Ovary (tissue), 7 donors: ENCODE measurements at regions not wholly inside any gene's neighbourhood (a gene's known extent, or its start where the extent isn't known, plus 50 kb on each side); places are given as distances from the start of the nearest gene placed in this dataset.

ENCODE experiments used
- DNase-seq, 5 donors: peaks; one replicate each; pipeline ENCODE4 v3.0.0-alpha.2; 2019 to 2020
- H3K27ac ChIP-seq, 2 donors: fragments of 200-600 bp; one replicate each; pipeline versions ENCODE4 v1.5.1 to v1.8.0; 2019 to 2022
- H3K27me3 ChIP-seq: fragments of 200-600 bp; one replicate; pipeline ENCODE4 v1.8.0; 2022
- H3K36me3 ChIP-seq: fragments of 200-600 bp; sonication (generic); one replicate; pipeline ENCODE4 v1.5.1; 2019
- H3K4me1 ChIP-seq: one replicate; pipeline ENCODE4 v1.8.1; 2013; ENCODE audit warnings: mild to moderate bottlenecking, moderate library complexity; ENCODE audit not compliant: insufficient read depth
- H3K4me3 ChIP-seq: fragments of 200-600 bp; sonication (generic); one replicate; pipeline ENCODE4 v1.5.1; 2017
- H3K9me3 ChIP-seq, 2 donors: fragments of 200-600 bp in 1 of 2; sonication (generic) in 1 of 2; one replicate each; pipeline versions ENCODE4 v1.5.1 to v1.8.1; 2013 to 2019; ENCODE audit warnings: mild to moderate bottlenecking in 1 of 2, moderate library complexity in 1 of 2
- CTCF ChIP-seq, 3 donors: fragments of 450-650 bp in 2 of 3; fragments of 200-600 bp in 1 of 3; IDR thresholded peaks; one replicate each; pipeline versions ENCODE4 v1.5.1 to v1.8.0; 2016 to 2022; ENCODE audit warnings: antibody characterized with exemption in 3 of 3, mild to moderate bottlenecking in 1 of 3
- EP300 ChIP-seq: sonication (generic); formaldehyde crosslinking; IDR thresholded peaks from one replicate; pipeline ENCODE4 v1.6.1; 2017; ENCODE audit warnings: antibody characterized with exemption
- POLR2A ChIP-seq: fragments of 450-650 bp; IDR thresholded peaks from one replicate; pipeline ENCODE4 v1.6.1; 2017; ENCODE audit warnings: antibody characterized with exemption, mild to moderate bottlenecking, moderate library complexity
- WGBS, 3 donors: extraction: QIAGEN DNeasy Blood & Tissue Kit in 1 of 3; methylation state at CpG; one replicate each; pipeline versions ENCODE4 v1.1.5 to v1.1.7; 2013 to 2017; 5-methylcytosine and 5-hydroxymethylcytosine counted together
- intact Hi-C, 4 donors: fragments of 100-400 bp; cut with DNase I; formaldehyde crosslinking; loops; one replicate each; pipeline versions ENCODE4 v1.11.0 to v1.15.1; 2022 to 2023
- donor health status: DM: no; HTN: no; CAD: no; lungs with moderate emphysema.
- donor health status: DM: no; HTN: no; CAD: no.
- donor health status: Bipolar disorder and iron deficiency.
- donor health status: DM: no; HTN: no; CAD: no.
- donor health status: DM: yes; HTN: yes; CAD: no.

- TF ChIP-seq POLR2A (no peak), CTCF (IDR thresholded peaks at IDR 0.05) (no peak), EP300 (no peak)
- 92 to 98% (median 95%) methylated on average over 1 of the region's 1 CpG for WGBS, 3 donors
Measured at GRCh38 chr2:195313962-195314361, 343.1 kb upstream of the SLC39A10 start.

GRCh38 chr2:195312662-195313061 is 344.4 kb upstream of the SLC39A10 start:
- no peak for DNase-seq
- 94 to 96% (median 95%) methylated on average over 4 of the region's 4 CpGs for WGBS, 3 donors
- TF ChIP-seq CTCF (IDR thresholded peaks at IDR 0.05) (no peak), POLR2A (no peak)

More at GRCh38 chr2:195313962-195314361, 343.1 kb upstream of the SLC39A10 start:
- no peak overlapping the region for H3K27ac ChIP-seq
- H3K9me3 ChIP-seq: no peaks in the 10 kb centered on the region
- DNase-seq: no peak
- H3K4me1 ChIP-seq: no peaks in the 10 kb centered on the region
- no peak overlapping the region for H3K4me3 ChIP-seq
- H3K36me3 ChIP-seq: no peaks in the 10 kb centered on the region
- no peaks in the 10 kb centered on the region for H3K27me3 ChIP-seq
- intact Hi-C loops: no loop called here

GRCh38 chr2:195308163-195308562 is 348.9 kb upstream of the SLC39A10 start:
- Histone ChIP-seq H3K27me3 (no peaks in the 10 kb centered on the region), H3K4me3 (no peak overlapping the region), H3K4me1 (no peaks in the 10 kb centered on the region), H3K36me3 (no peaks in the 10 kb centered on the region), H3K27ac (no peak overlapping the region), H3K9me3 (no peaks in the 10 kb centered on the region)
- 19 to 41% (median 26%) methylated on average over 1 of the region's 1 CpG for WGBS, 3 donors
- intact Hi-C loops: no loop called here
- TF ChIP-seq EP300 (no peak), POLR2A (no peak), CTCF (IDR thresholded peaks at IDR 0.05) (no peak)
- DNase-seq: no peak

More at GRCh38 chr2:195312662-195313061, 344.4 kb upstream of the SLC39A10 start:
- H3K9me3 ChIP-seq: no peaks in the 10 kb centered on the region
- H3K4me3 ChIP-seq: no peak overlapping the region
- no peaks in the 10 kb centered on the region for H3K36me3 ChIP-seq
- no peaks in the 10 kb centered on the region for H3K27me3 ChIP-seq
- no peaks in the 10 kb centered on the region for H3K4me1 ChIP-seq
- no peak overlapping the region for H3K27ac ChIP-seq
- intact Hi-C loops: no loop called here

- H3K27ac ChIP-seq: no peak overlapping the region
Measured at GRCh38 chr2:195307751-195308150, 349.3 kb upstream of the SLC39A10 start.

More at GRCh38 chr2:195307751-195308150, 349.3 kb upstream of the SLC39A10 start:
- H3K9me3 ChIP-seq: no peaks in the 10 kb centered on the region
- no peaks in the 10 kb centered on the region for H3K36me3 ChIP-seq
- no peaks in the 10 kb centered on the region for H3K4me1 ChIP-seq
- no peak for DNase-seq
- 41 to 52% (median 49%) methylated on average over 7 of the region's 7 CpGs for WGBS, 3 donors
- TF ChIP-seq POLR2A (no peak), EP300 (no peak), CTCF (IDR thresholded peaks at IDR 0.05) (no peak)
- no peak overlapping the region for H3K4me3 ChIP-seq
- intact Hi-C loops: no loop called here
- H3K27me3 ChIP-seq: no peaks in the 10 kb centered on the region
